COLO668 (cell line): ENCODE measurements at regions not wholly inside any gene's neighbourhood (a gene's known extent, or its start where the extent isn't known, plus 50 kb on each side); places are given as distances from the start of the nearest gene placed in this dataset.

Experiments
- DNase-seq: peaks from one replicate; lab custom pipeline; 2025; ENCODE audit not compliant: unreplicated experiment; lab: John Stamatoyannopoulos, UW

DNA sequence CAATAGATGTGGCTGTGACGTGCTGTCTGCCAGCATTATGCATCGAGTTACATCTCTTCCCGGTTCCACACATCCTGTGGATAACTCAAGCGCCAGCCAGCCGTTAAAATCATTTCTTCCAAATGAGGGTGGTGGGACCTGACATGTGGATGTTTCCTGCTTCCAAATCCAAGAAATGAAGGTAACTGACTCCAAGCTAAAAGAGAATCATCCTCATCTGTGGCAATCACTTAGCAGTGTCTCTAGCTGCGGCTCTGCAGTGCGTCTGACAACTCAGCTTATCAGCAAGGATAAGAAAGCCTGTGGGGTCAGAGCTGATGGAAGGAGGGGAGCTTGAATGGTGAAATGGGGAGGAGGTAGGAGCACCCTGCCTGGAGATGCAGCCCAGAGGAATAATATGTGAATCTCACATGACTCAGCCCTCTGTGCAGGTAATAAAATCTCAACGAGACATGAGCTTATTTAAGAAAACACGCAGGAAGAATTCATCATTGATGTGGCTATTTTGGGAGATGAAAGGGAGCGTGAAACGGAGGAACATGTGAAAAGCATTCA lies 382.2 kb upstream of the TRIB2 start:
- no peak for DNase-seq

DNA sequence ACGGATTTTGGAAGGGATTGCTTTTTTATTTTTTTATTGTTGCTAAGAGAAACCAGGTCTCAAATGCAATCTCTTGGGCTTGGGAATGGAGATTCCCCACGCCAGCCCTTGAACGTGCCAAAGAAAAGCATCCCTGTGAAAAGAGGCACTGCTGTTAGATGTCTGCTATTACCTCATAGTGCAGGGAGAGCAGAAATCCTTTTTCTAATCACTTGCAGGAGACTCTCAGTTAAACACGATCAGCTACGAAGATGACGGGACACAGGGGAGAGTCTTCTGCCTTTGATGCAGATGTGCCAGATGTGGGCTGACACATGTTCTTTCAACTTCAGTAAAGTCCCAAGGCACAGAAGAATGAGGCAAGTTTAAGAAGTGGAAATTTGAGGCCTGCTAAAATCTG lies 381.6 kb upstream of the TRIB2 start:
- no peak for DNase-seq

- DNase-seq: no peak
Observed at GRCh38 chr2:12335995-12336394, 380.7 kb upstream of the TRIB2 start.

DNA sequence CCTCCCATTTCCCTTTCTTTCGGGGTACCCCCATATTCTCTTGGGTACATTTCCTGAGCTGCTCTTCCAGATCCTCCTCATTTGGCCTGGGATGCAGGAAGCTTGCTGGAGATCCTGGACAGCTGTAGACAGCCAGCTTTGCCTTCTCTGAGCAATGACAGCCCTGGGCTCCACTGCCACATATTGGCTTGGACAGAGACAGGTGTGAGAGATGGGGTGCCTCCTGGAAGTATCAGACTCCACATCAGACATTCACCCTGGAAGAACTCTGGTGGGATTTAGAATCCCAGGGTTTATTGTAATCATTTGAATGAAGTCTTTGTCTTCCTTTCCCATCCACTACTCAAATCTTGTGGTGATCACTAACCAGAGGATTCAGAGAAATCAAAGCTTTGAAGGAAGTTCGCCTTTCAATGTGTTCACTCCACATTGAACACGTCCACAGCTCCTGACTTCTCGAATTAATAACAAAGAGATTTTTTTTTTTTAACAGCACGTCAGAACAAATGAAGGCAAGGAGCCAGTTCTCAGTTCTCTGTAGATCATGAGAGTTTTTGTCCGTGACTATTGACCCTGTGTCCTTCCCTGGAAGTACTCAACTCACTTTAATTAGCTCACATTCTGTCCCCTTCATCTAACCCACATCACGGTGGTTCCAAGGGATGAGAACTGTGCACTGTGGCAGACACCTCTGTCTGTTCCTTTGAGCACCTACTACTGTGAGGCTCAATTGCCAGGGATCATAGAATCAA lies 377.6 kb upstream of the TRIB2 start:
- DNase-seq: no peak

GRCh38 chr2:12340164-12340563 lies 376.6 kb upstream of the TRIB2 start:
- no peak for DNase-seq

DNA sequence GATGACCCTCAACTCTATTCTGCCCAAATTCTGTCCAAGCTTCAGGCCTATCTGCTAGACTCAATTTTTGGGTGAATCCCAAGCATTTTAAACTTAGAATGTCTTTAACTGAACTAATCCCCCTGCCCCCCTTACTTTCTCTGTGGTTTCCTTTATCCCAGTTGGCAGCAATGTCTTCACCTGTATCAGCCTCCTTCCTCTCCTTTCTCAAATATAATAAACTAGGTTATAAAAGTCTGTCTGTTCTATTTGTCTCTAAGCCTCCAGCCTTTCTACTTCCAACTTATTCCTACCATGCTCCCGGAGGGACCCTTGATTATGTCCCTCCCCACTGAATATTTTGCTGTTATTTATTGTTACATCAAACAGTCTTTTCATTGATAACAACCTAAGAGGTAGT lies 375.5 kb upstream of the TRIB2 start:
- DNase-seq: no peak

DNA sequence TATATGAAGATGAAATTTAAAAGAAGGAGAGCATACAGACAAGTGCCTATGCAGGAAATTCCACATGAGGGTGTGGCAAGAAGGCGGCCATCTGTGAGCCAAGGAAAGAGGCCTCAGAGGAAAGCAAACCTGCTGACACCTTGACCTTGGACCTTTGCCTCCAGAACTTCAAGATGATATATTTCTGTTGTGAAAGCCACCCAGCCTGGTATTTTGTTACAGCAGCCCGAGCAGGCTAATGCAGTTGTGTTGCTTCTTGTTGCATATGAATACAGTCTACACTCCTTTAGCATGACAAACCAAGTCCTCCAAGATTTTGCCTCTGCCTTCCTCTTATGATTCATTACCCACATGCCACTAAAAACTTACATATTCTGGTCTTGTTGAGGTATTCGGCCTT lies 374.8 kb upstream of the TRIB2 start:
- no peak for DNase-seq

DNA sequence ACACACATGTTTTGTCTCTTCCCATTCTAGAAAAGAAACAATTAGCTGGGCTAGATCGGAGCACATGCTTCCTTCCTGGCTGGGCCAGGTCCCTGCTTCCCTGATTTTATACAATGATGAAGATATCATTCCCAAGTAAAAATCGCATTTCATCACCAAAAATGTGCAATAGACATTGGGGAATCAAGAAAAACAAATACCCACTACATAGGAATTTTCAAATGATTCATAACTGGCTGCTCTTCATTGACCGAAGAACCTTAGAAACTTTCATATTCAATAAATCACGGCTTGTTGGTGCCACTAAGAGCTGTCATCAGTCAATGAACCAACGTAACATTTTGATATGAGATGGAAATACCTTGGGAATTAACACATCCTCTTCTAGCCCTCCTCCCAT lies 373.6 kb upstream of the TRIB2 start:
- no peak for DNase-seq

- no peak for DNase-seq
Observed at GRCh38 chr2:12347066-12347493, 369.7 kb upstream of the TRIB2 start.

DNA sequence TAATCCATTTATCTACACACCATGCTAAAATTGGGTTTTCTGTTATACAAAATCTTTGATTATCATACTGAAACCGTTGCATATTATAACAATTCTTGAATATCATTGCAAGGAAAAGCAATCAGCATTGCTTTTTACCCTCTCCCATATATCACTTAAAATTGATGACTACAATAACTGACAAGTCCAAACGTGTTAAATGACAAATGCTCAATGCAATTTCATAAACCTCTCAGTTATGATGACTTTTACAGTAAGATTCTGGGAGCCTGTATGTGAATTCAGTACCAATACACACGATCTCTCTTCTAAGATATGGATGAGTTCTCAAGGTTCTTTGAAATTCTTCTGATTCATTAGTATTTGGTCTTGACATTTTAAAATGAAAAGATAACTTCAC lies 368.5 kb upstream of the TRIB2 start:
- no peak for DNase-seq

DNA sequence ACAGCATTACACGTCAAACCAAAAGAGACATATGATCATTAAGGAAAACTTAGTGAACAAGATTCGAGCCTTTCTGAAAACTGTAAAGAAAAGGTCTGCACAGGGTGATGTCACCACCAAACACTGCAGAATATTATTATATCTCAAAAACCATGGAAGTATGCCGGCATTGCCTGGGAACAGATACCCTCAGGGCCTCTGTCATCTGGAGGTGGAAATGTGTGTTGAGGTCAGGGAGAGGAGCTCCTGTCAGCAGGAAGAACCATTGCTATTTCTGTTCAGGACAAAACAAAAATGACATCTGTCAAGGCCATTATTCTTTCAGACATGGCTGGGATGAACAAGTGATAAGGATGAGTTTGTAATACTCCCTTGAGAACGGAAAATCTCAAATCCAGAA lies 365.9 kb upstream of the TRIB2 start:
- DNase-seq: no peak

DNA sequence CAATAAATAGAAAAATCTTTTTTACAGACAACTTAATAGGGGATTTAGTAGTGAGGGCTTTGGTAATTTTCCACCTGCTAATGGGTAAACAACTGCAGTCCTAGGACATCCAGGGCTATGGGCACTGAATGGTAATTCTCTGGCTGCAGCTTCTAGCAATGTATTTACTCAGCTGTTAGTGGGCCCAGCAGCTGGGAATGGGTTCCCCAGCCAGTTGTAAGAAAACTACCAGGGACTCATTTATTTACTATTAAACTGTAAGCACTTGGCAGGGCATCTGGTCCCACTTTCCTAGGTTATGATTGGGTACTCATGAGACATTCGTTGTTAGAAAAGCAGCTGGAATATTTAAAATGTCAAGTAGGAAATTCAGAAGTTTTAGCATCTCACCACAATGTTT lies 363.8 kb upstream of the TRIB2 start:
- peak; percentile 81 for DNase-seq

GRCh38 chr2:12361506-12361905 lies 355.2 kb upstream of the TRIB2 start:
- no peak for DNase-seq

DNA sequence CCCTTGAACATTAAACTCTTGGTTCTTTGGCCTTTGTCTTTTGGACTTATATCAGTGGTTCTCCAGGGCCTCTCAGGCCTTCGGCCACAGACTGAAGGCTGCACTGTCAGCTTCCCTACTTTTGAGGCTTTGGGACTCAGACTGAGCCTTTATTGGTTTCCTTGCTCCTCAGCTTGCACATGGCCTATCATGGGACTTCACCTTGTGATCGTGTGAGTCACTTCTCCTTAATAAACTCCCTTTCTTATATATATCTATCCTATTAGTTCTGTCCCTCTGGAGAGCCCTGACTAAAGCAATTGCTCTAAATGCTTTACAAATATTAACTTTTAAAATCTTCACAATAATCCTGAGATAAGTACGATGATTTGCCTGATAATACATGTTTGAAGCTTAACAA lies 353.6 kb upstream of the TRIB2 start:
- no peak for DNase-seq

DNA sequence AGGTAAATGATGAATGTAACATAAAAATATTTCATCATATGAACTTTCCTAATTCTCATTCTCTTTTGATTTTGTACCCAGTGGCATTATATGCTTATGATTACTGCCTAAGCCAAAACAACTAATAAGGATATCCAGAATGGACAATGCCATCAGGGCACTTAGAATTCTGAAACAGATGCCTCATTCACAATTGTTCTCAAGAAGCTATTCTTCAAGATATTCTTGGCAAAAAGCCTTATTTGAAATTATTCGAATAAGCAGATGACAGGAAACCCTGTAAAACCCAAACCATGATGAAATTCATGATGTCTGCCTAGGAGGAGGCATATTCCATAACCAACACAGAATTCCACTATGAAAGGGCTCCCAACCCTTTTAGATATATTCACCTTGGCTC lies 353.2 kb upstream of the TRIB2 start:
- DNase-seq: no peak

- no peak for DNase-seq
Observed at GRCh38 chr2:12369566-12369965, 347.2 kb upstream of the TRIB2 start.

GRCh38 chr2:12376025-12376424 lies 340.7 kb upstream of the TRIB2 start:
- DNase-seq: no peak

- DNase-seq: no peak
Observed at GRCh38 chr2:12379143-12379542, 337.6 kb upstream of the TRIB2 start.

DNA sequence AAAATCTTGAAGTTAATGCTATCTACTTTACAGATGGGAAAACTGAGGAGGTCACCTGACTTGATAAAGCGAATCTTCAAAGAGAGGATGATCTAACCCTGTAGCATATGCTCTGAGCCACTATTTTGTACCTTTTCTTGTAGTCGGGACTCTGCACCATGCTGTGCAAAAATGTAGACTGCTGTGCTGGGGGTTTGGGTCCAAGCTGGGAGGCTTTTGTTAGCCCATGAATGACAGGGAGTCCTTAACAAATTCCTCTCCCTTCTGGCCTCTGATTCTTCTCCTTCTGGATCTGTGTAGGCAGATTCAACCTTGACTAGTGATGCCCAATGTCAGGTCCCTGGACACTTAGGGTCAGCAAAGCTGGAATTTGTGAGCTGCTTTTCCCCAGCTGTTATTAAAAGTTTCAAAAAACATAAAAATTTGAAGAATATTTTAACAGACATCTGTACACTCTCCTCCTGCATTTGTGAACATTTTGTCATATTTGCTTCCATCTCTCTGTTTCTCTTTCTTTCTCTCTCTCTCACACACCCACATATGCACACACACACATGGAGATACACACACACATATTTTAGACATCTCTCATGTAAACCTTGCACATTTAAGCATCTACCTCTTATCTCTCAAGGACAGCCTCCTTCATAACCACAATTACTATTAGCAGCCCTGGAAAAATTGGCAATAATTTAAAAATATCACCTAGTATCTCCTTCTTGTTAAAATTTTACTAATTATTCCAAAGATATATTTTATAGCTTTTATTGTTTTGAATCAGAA lies 335.0 kb upstream of the TRIB2 start:
- DNase-seq: no peak

DNA sequence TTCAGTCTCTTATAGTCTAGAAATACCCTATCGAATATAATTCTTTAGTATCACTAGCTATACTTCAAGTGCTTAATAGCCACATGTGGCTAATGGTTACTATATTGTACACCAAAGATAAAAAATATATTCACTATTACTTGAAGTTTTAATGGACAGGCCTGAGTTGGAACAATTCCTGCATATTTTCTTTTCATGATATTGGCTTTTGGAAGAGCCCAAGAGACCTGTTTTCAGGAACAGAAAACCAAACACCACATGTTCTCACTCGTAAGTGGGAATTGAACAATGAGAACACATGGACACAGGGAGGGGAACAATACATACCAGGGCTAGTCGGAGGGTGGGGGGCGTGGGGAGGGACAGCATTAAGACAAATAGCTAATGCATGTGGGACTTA lies 334.4 kb upstream of the TRIB2 start:
- no peak for DNase-seq

DNA sequence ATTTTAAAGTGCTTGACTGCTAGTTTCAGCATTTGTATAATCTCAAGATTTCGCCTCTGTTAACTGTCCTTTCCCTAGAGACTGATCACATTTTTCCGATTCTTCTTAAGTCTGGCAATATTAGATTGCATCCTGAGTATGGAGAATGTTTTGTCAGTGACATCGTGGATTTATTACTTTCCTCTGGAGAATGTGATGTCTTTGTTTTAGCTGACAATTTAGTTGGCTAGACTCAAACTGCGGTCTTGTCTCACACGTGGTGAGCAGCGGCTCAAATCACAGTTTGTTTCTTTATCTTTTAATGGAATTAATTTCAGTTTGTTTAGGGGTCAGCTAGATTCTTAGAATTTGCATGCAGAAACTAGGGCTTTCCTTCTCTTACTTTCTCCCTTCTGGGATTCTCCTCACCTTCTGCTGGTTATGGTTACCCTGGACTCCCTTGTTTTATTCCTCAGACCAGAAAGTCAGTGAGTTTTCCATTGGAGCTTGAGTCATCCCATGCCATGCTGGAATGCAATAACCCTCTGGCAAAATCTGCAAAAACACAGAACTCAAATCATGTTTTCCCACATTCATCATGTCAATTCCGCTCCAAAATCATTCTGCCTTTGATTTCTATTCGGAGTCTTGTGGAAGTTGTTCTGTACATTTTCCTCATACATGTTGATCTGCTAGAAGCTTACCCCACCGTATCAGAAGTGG lies 327.2 kb upstream of the TRIB2 start:
- no peak for DNase-seq

DNA sequence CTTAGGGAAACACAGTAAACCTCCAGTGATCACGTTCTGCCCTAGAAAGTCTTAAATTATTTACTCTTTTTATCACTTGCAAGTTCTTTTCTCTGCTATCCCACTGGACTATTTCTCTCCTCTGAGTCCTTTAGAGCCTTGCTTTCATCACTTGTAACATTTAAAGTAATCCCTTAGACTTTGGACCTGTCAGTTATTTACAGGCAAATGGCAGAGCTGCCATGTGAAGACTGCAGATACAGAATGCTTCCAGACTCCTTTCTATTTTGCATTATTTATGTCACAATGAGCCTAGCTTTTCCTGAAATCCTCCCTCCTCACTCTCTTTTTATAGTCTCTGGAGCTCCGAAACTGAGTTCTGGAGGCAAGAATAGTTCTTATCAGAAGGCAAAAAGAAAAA lies 325.6 kb upstream of the TRIB2 start:
- DNase-seq: no peak
